Effector memory CD4-positive, alpha-beta T cell (primary cell): ENCODE measurements at regions not wholly inside any gene's neighbourhood (a gene's known extent, or its start where the extent isn't known, plus 50 kb on each side); places are given as distances from the start of the nearest gene placed in this dataset.
"Not testable (repeated sequence)": the region's sequence is repeated elsewhere in the genome, so short reads cannot be mapped to it uniquely, and the experiment has no call there.

Source experiments
- DNase-seq, 3 donors: peaks; one replicate each; pipeline ENCODE4 v3.0.0-alpha.2; 2020
- H3K27ac ChIP-seq: 2 replicates; pipeline ENCODE4 v1.7.0; 2013; ENCODE audit warnings: mild to moderate bottlenecking, low read length, moderate library complexity; ENCODE audit not compliant: insufficient read depth, poor library complexity, severe bottlenecking
- H3K27me3 ChIP-seq: replicated peaks from 2 replicates; pipeline ENCODE4 v1.7.0; 2013; ENCODE audit warnings: mild to moderate bottlenecking, low read length; ENCODE audit not compliant: insufficient read depth, control insufficient read depth, poor library complexity, severe bottlenecking
- H3K36me3 ChIP-seq: 2 replicates; pipeline ENCODE4 v1.7.0; 2013; ENCODE audit warnings: mild to moderate bottlenecking, low read length, moderate library complexity; ENCODE audit not compliant: control insufficient read depth, insufficient read depth
- H3K4me1 ChIP-seq: 2 replicates; pipeline ENCODE4 v1.7.0; 2013; ENCODE audit warnings: low read length, mild to moderate bottlenecking; ENCODE audit not compliant: control insufficient read depth, insufficient read depth, poor library complexity, severe bottlenecking
- H3K4me3 ChIP-seq: 2 replicates; pipeline ENCODE4 v1.7.0; 2013; ENCODE audit warnings: low read length, low read depth, mild to moderate bottlenecking; ENCODE audit not compliant: insufficient read depth, poor library complexity, severe bottlenecking
- H3K9me3 ChIP-seq: 2 replicates; pipeline ENCODE4 v1.7.0; 2013; ENCODE audit warnings: mild to moderate bottlenecking, low read length, moderate library complexity; ENCODE audit not compliant: control insufficient read depth

GRCh38 chr9:103226647-103227013 lies 231.5 kb downstream of the CYLC2 start:
- no peaks in the 10 kb centered on the region for H3K4me1 ChIP-seq
- H3K36me3 ChIP-seq = no peaks in the 10 kb centered on the region
- H3K27me3 ChIP-seq = no peaks in the 10 kb centered on the region
- no peaks in the 10 kb centered on the region for H3K9me3 ChIP-seq
- DNase-seq = no peak
- no peak overlapping the region for H3K4me3 ChIP-seq
- no peak overlapping the region for H3K27ac ChIP-seq

GRCh38 chr9:103237571-103238109 lies 242.5 kb downstream of the CYLC2 start:
- not testable (repeated sequence) for H3K36me3 ChIP-seq, H3K9me3 ChIP-seq, H3K27ac ChIP-seq, DNase-seq, H3K4me1 ChIP-seq, H3K4me3 ChIP-seq, H3K27me3 ChIP-seq

GRCh38 chr9:103242025-103242424 lies 246.9 kb downstream of the CYLC2 start:
- H3K4me3 ChIP-seq = no peak overlapping the region
- no peaks in the 10 kb centered on the region for H3K4me1 ChIP-seq
- H3K36me3 ChIP-seq = no peaks in the 10 kb centered on the region
- H3K9me3 ChIP-seq = no peaks in the 10 kb centered on the region
- H3K27ac ChIP-seq = no peak overlapping the region
- no peaks in the 10 kb centered on the region for H3K27me3 ChIP-seq
- no peak for DNase-seq

GRCh38 chr9:103242486-103242885 lies 247.4 kb downstream of the CYLC2 start:
- DNase-seq = no peak
- Histone ChIP-seq H3K9me3 (no peaks in the 10 kb centered on the region), H3K4me1 (no peaks in the 10 kb centered on the region), H3K36me3 (no peaks in the 10 kb centered on the region), H3K4me3 (no peak overlapping the region), H3K27me3 (no peaks in the 10 kb centered on the region), H3K27ac (no peak overlapping the region)

GRCh38 chr9:103243553-103243952 lies 248.4 kb downstream of the CYLC2 start:
- no peaks in the 10 kb centered on the region for H3K36me3 ChIP-seq
- no peaks in the 10 kb centered on the region for H3K9me3 ChIP-seq
- no peak overlapping the region for H3K27ac ChIP-seq
- no peak overlapping the region for H3K4me3 ChIP-seq
- no peaks in the 10 kb centered on the region for H3K4me1 ChIP-seq
- no peaks in the 10 kb centered on the region for H3K27me3 ChIP-seq
- DNase-seq = no peak

GRCh38 chr9:103245369-103245768 lies 250.2 kb downstream of the CYLC2 start:
- no peak overlapping the region for H3K4me3 ChIP-seq
- H3K9me3 ChIP-seq = no peaks in the 10 kb centered on the region
- H3K27me3 ChIP-seq = no peaks in the 10 kb centered on the region
- H3K36me3 ChIP-seq = no peaks in the 10 kb centered on the region
- no peaks in the 10 kb centered on the region for H3K4me1 ChIP-seq
- no peak overlapping the region for H3K27ac ChIP-seq
- no peak for DNase-seq

GRCh38 chr9:103261951-103262350 lies 266.8 kb downstream of the CYLC2 start:
- Histone ChIP-seq H3K27ac (no peak overlapping the region), H3K9me3 (no peaks in the 10 kb centered on the region), H3K27me3 (no peaks in the 10 kb centered on the region), H3K36me3 (no peaks in the 10 kb centered on the region), H3K4me3 (no peak overlapping the region), H3K4me1 (no peaks in the 10 kb centered on the region)
- DNase-seq = no peak

- DNase-seq = no peak
- H3K4me3 ChIP-seq = no peak overlapping the region
- no peaks in the 10 kb centered on the region for H3K4me1 ChIP-seq
- no peak overlapping the region for H3K27ac ChIP-seq
- no peaks in the 10 kb centered on the region for H3K27me3 ChIP-seq
- no peaks in the 10 kb centered on the region for H3K36me3 ChIP-seq
- no peaks in the 10 kb centered on the region for H3K9me3 ChIP-seq
Measured at GRCh38 chr9:103266064-103266463, 270.9 kb downstream of the CYLC2 start.

- H3K4me1 ChIP-seq = no peaks in the 10 kb centered on the region
- no peak overlapping the region for H3K4me3 ChIP-seq
- no peaks in the 10 kb centered on the region for H3K9me3 ChIP-seq
- H3K27me3 ChIP-seq = no peaks in the 10 kb centered on the region
- H3K36me3 ChIP-seq = no peaks in the 10 kb centered on the region
- no peak overlapping the region for H3K27ac ChIP-seq
- no peak for DNase-seq
Measured at GRCh38 chr9:103277240-103277639, 282.1 kb downstream of the CYLC2 start.

- H3K36me3 ChIP-seq = no peaks in the 10 kb centered on the region
- DNase-seq = no peak
Measured at GRCh38 chr9:103281126-103281525, 286.0 kb downstream of the CYLC2 start.

GRCh38 chr9:103287361-103287760 lies 292.2 kb downstream of the CYLC2 start:
- no peak for DNase-seq
- H3K27me3 ChIP-seq = no peaks in the 10 kb centered on the region
- no peak overlapping the region for H3K27ac ChIP-seq

More at GRCh38 chr9:103281126-103281525, 286.0 kb downstream of the CYLC2 start:
- Histone ChIP-seq H3K27ac (no peak overlapping the region), H3K4me1 (no peaks in the 10 kb centered on the region), H3K4me3 (no peak overlapping the region), H3K9me3 (no peaks in the 10 kb centered on the region), H3K27me3 (no peaks in the 10 kb centered on the region)

More at GRCh38 chr9:103287361-103287760, 292.2 kb downstream of the CYLC2 start:
- Histone ChIP-seq H3K4me1 (no peaks in the 10 kb centered on the region), H3K4me3 (no peak overlapping the region), H3K9me3 (no peaks in the 10 kb centered on the region), H3K36me3 (no peaks in the 10 kb centered on the region)
